Activated naive CD4-positive, alpha-beta T cell treated with anti-CD3 and anti-CD28 coated beads, Interleukin-2, amount 50 U/mL, for 72 hours (primary cell): ENCODE measurements at regions not wholly inside any gene's neighbourhood (a gene's known extent, or its start where the extent isn't known, plus 50 kb on each side); places are given as distances from the start of the nearest gene placed in this dataset.
A peak's percentile ranks its signal among the peaks of the same experiment; 100 is the strongest.

Source experiments
- ATAC-seq, 2 donors: fragments of 150-1000 bp; cut with Tn5 transposase; 2 replicates each; pipeline ENCODE4 v1.10.0; 2021; ENCODE audit warnings: mild to moderate bottlenecking in 2 of 2, moderate library complexity in 2 of 2
- DNase-seq, 2 donors: peaks; one replicate each; pipeline ENCODE4 v3.0.0; 2021 to 2022; ENCODE audit warnings: low spot score in 2 of 2
- H3K27ac Mint-ChIP-seq, 2 donors: one replicate each; pipeline ENCODE4 v1.8.0; 2022; ENCODE audit warnings: mild to moderate bottlenecking in 2 of 2, mixed read lengths in 2 of 2
- H3K36me3 Mint-ChIP-seq, 2 donors: one replicate each; pipeline ENCODE4 v1.8.0; 2022; ENCODE audit warnings: mixed read lengths in 2 of 2
- H3K9me3 Mint-ChIP-seq, 2 donors: one replicate each; pipeline ENCODE4 v1.8.0; 2022; ENCODE audit warnings: mixed read lengths in 2 of 2

DNA sequence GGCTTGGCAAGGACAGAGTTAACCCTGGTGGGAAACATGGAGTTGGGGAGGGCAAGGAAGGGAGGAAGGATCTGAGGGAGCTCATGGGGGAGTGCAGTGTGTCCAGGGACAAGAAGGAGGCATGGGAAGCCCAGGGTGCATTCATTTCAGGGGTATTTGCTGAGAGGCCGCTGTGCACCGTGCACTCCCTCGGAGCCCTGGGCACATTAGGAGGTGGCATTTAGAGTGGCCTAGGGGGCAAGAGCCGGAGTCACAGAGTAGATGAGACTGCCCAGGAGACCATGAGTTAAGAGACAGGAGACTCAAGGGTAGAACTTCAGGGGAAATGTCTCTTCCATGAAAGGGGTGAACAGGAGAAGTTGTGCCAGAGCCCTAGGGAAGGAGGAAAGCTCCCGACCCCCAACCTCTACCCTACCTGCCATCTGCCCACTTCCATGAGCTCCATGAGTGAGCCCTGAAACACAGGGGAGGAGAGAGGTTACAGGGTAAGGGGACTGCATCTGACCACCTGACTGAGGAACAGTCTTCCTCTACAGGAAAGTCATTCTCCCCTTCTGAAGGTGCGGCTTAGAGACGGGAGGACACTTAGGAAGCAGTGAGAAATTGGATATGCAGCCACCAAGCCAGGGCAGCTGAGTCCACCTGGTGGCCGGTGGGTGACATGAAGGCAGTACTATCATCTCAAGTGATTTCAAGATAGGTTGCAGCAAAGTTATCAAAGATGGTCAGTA is 58.5 kb upstream of the COPS8 start:
- no peak overlapping the region for H3K27ac Mint-ChIP-seq
- no peaks in the 10 kb centered on the region for H3K36me3 Mint-ChIP-seq
- DNase-seq (peak in 1 of 2 donors; percentile 5), ATAC-seq (peak in 1 of 2 donors; percentile 47)
- H3K9me3 Mint-ChIP-seq, result no peaks in the 10 kb centered on the region

DNA sequence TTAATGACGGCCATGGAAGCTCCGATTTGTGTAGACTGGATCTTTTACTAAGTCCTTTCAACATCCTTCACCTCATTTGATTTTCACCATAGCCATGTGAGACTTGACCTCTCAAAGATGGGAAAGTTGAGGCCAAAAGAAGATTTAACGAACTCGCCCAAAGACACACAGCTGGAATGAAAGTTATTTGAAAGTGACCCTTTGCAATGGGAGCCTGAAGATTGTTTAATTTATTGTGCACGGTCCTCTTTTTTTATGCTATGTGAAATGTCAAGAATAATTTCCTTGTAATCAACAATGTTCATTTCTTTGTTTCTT is 58.0 kb upstream of the COPS8 start:
- Mint-ChIP-seq H3K27ac (no peak overlapping the region), H3K36me3 (no peaks in the 10 kb centered on the region), H3K9me3 (no peaks in the 10 kb centered on the region)
- DNase-seq (no peak), ATAC-seq (no peak)

DNA sequence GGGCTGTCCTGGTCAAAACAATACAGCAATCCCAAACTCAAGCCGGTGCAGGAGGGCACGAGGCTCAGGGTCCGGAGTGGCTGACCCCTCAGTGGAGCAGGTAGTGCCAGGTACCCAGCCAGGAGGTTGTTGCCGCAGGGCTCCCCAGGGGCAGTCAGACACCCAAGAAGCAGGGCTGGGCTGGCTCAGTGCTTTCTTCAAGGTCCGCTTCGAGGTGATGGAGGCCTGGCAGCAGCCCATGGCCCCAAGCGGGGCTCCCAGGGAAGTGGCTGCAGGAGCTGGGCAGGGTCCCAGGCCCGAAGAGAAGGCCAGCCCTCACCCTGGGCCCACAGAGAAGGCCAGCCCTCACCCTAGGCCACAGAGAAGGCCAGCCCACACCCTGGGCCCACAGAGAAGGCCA is 55.3 kb upstream of the COPS8 start:
- no peak overlapping the region for H3K27ac Mint-ChIP-seq
- no peaks in the 10 kb centered on the region for H3K36me3 Mint-ChIP-seq
- DNase-seq (no peak), ATAC-seq (no peak)
- H3K9me3 Mint-ChIP-seq, result no peaks in the 10 kb centered on the region

DNA sequence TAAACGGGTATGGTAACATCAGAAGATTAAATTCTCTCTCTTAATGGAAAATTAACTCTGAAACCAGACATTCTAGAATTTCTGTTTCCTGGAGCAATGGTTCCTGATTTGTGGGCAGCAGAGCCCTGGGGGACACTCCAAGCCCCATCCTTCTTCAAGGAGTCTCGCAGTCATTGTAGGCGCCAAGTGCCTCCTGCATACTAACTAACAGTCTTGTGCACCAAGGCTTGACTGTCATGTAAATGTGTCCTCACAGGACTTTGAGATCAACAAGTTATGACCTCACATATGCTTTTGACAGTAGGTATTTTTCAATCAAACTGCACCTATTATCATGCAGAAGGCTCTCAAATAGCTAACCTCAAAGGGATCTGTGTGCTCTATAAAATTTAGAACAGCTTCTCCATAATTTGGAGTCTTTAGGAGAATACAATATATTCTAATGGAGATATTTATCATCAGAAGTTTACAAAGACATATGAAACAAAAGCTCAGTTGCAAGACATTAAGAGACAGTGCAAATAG is 52.1 kb upstream of the COPS8 start:
- ATAC-seq, result no peak
- DNase-seq, result no peak
- no peaks in the 10 kb centered on the region for H3K9me3 Mint-ChIP-seq
- H3K27ac Mint-ChIP-seq, result no peak overlapping the region
- no peaks in the 10 kb centered on the region for H3K36me3 Mint-ChIP-seq

DNA sequence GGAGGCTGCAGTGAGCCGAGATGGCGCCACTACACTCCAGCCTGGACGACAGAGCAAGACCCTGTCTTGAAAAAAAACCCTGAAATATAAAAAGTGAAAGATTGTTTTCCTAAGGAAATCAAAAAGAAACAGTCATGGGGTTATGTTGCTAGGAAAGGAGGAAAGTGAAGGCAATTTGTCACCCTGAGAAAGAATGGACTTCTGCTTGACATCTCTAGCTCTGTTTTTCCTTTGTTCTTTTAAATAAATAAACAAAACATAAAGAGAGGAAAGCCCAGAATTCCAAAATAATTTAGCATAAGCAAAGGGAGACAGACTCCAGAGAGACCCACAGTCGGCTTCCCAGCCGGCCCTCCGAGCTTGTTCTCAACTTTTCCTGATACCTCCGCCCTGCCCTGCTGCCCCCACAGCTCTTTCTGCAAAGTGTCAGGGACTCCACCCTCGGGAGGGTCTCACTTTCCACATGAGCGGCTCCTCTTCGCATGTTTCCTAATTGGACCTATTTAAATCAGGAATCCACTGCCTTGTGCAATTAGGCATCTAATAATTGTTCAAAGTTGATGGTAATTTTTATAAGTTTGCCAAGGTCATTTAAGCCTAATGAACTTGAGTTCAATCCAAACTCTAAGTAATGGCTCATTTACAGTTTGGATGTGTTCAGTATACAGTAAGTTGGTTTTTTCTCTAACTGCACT is 49.8 kb upstream of the COPS8 start:
- ATAC-seq (no peak), DNase-seq (no peak)
- no peaks in the 10 kb centered on the region for H3K9me3 Mint-ChIP-seq
- no peak overlapping the region for H3K27ac Mint-ChIP-seq
- H3K36me3 Mint-ChIP-seq, result no peaks in the 10 kb centered on the region
